ENCODE measurements at regions not wholly inside any gene's neighbourhood (a gene's known extent, or its start where the extent isn't known, plus 50 kb on each side); places are given as distances from the start of the nearest gene placed in this dataset.

GRCh38 chr9:80595192-80595591, 1023.4 kb downstream of the TLE4 start:
- BruUV-seq (replicated peaks): no TSS peak
- no peaks in the 10 kb centered on the region for H3K4me1 ChIP-seq (ENCODE audit: control insufficient read depth, extremely low read depth, insufficient read depth, low read length)
- intact Hi-C loops (cut with micrococcal nuclease) (no loop called here), dilution Hi-C loops (cut with MboI; ENCODE audit: extremely low pct_ligation_motif_present, low sequenced_read_pairs) (no loop called here)
- POLR2A ChIA-PET: no interaction called here
- H3K9ac ChIP-seq (replicated peaks; ENCODE audit: extremely low read depth, insufficient read depth, low read length): no peak overlapping the region
- H2AFZ ChIP-seq (ENCODE audit: low read depth, low read length): no peak overlapping the region
- CTCF ChIA-PET: no interaction called here
- H4K20me1 ChIP-seq (replicated peaks; ENCODE audit: control insufficient read depth, extremely low read depth, insufficient read depth, low read length): no peaks in the 10 kb centered on the region
- H3K4me2 ChIP-seq (ENCODE audit: insufficient read depth, low read length): no peak overlapping the region
- no peak overlapping the region for H3K4me3 ChIP-seq (replicated peaks in 1 of 3; ENCODE audit: insufficient read depth in 1 of 3, low read depth in 1 of 3, low read length in 3 of 3)
- H3K27me3 ChIP-seq (ENCODE audit: control insufficient read depth in 2 of 2, insufficient read depth in 2 of 2, low read length in 2 of 2): no peaks in the 10 kb centered on the region
- DNase-seq (ENCODE audit: low read depth, low spot score) (no peak), FAIRE-seq (no peak)
- no peak overlapping the region for H3K27ac ChIP-seq (ENCODE audit: insufficient read depth, low read depth, low read length)
- TF ChIP-seq CTCF (IDR thresholded peaks at IDR 0.05; ENCODE audit: extremely low read depth in 1 of 2, insufficient read depth in 1 of 2, low read depth in 1 of 2, low read length in 2 of 2) (no peak), MYC (IDR thresholded peaks at IDR 0.05; ENCODE audit: low read depth, low read length) (no peak), POLR2A (IDR thresholded peaks at IDR 0.05; ENCODE audit: low read depth, low read length) (no peak), JUN (IDR thresholded peaks at IDR 0.05; ENCODE audit: borderline replicate concordance, insufficient read depth, insufficient read length, low read depth) (no peak), POLR2AphosphoS5 (IDR thresholded peaks at IDR 0.05; ENCODE audit: insufficient read depth, low read depth, low read length) (no peak), GATA2 (IDR thresholded peaks at IDR 0.05; ENCODE audit: insufficient read depth, insufficient read length, low read depth, low read length) (no peak), FOS (IDR thresholded peaks at IDR 0.05; ENCODE audit: borderline replicate concordance, insufficient read depth, low read length) (no peak), MAX (IDR thresholded peaks at IDR 0.05; ENCODE audit: insufficient read depth, insufficient read length) (no peak), EZH2 (IDR thresholded peaks at IDR 0.05; ENCODE audit: borderline replicate concordance, low read depth, low read length, severe bottlenecking) (no peak)
- H3K9me3 ChIP-seq (replicated peaks; ENCODE audit: control insufficient read depth, insufficient read depth, low read length): no peaks in the 10 kb centered on the region
- no peaks in the 10 kb centered on the region for H3K9me1 ChIP-seq (replicated peaks; ENCODE audit: control insufficient read depth, extremely low read depth, insufficient read depth, low read length)
- no peaks in the 10 kb centered on the region for H3K79me2 ChIP-seq (ENCODE audit: control insufficient read depth, insufficient read depth, low read length)
- H3K36me3 ChIP-seq (ENCODE audit: control insufficient read depth in 2 of 2, extremely low read depth in 1 of 2, insufficient read depth in 2 of 2, low read length in 2 of 2): no peaks in the 10 kb centered on the region
